GM18907 (cell line): ENCODE measurements at regions not wholly inside any gene's neighbourhood (a gene's known extent, or its start where the extent isn't known, plus 50 kb on each side); places are given as distances from the start of the nearest gene placed in this dataset.

ENCODE experiments used
- ATAC-seq: cut with Tn5 transposase; IDR thresholded peaks from one replicate; pipeline ENCODE4 v1.9.1; 2021; ENCODE audit warnings: mild to moderate bottlenecking, moderate library complexity; ENCODE audit not compliant: unreplicated experiment

DNA sequence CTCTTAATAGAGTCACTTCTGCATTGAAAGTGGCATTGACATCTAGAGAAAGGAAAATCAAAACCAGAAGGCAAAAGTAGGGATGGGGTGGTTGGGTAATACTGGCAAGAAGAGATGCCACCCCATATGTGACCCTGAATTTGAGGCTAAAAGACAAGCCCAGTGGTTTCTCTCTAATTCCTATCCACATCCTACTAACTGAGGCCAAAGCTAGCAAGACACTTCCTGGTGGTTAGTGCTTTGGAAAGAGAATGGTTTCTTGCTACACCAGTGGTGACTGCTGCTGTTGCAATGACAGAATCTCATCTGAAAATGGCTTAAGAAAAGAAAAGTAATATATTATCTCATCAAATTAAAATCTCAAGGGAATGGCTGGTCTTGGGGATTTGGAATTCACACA, 640.6 kb downstream of the EPHA4 start:
- no peak for ATAC-seq

DNA sequence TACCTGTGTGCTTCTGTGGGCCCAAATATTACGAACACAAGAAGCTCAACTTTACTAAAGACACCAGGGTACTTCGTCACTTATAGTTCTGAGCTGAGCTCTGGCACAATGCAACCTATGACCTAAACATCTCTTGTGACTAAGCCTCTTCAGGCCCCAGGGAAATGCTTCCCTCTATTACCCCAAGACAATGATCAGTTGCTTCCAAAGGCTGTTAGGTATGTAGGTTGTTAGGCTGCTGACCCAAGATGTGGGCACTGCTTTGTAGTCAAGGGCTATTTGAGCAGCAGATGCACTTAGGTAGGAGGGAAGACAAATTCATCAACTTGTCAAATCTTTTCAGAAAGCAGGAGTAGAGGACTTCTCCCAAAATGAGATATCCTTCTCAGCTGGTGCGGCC, 640.1 kb downstream of the EPHA4 start:
- no peak for ATAC-seq

GRCh38 chr2:220935789-220936321, 636.2 kb downstream of the EPHA4 start:
- ATAC-seq, result no peak

DNA sequence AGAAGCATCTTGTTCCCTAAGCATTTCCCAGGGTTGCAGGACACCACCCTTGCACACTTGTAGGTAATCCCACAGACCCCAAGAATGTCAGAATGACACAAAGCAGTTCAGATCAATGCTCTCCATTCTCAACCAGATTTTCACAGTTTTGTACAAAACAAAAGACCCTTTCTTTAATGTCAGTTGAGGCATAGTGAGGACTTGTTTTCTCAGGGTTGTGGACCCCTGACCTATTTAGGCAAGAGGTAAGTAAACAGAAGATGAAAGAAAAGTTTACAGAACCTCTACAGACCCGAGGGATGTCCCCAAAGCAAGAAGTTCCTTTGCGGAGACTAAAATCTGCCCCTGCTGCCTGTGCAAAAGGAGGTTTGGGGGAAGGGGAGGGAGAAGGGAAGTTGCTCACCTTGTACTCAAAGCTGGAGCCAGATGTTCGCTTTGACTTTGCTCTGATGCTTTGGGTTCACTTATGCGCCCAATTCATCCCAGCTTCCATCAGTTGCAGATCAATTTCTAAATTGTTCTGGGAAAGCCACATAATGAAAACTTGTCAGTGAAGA, 635.4 kb downstream of the EPHA4 start:
- no peak for ATAC-seq

GRCh38 chr2:220937245-220937644, 634.9 kb downstream of the EPHA4 start:
- no peak for ATAC-seq

DNA sequence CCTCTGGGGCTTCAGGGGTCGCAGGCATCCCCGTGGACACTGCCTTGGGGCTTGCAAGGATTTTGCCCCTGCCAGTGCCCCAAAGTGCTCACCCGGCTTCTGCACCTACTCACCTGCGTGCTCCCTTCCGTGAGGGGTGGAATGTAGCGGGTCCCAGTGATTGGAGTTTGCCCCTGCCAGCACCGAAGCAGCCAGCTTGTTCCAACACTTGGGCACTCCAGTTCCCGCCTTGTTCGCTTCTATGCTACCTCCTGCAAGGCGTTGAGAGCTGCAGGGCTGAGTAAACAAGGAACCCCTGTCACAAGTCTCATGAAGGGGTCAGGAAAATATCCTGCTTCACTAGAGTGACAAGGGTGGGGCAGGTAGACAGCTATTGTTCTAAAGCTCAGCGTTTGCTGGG, 631.5 kb downstream of the EPHA4 start:
- no peak for ATAC-seq

- ATAC-seq, result no peak
Observed at GRCh38 chr2:220941683-220942082, 630.4 kb downstream of the EPHA4 start.

GRCh38 chr2:220946552-220946951, 625.6 kb downstream of the EPHA4 start:
- no peak for ATAC-seq

DNA sequence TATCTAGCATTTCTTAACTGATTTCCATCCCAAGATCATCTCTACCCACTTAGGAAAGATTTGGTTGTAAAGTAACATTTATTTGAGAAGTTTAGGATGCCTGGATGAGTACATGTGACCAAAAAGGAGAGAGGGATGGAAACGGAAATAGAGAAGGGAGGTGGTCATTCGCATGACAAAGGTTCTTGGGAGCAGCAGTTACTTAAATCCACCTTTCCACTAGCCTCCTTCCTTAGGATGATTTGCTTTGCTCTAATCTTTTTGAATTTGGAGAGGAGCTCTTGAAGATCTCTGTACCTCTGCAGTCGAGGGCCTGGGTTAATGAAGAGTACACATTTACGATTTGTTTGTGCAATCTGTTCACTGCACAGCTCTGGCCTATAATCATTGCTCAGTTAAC, 623.5 kb downstream of the EPHA4 start:
- no peak for ATAC-seq

- no peak for ATAC-seq
Observed at GRCh38 chr2:220949466-220949865, 622.6 kb downstream of the EPHA4 start.

- ATAC-seq, result no peak
Observed at GRCh38 chr2:220955776-220956175, 616.3 kb downstream of the EPHA4 start.

GRCh38 chr2:220956429-220956828, 615.7 kb downstream of the EPHA4 start:
- ATAC-seq, result no peak

GRCh38 chr2:220959391-220959802, 612.7 kb downstream of the EPHA4 start:
- no peak for ATAC-seq

- ATAC-seq, result no peak
Observed at GRCh38 chr2:220961143-220961860, 610.8 kb downstream of the EPHA4 start.

DNA sequence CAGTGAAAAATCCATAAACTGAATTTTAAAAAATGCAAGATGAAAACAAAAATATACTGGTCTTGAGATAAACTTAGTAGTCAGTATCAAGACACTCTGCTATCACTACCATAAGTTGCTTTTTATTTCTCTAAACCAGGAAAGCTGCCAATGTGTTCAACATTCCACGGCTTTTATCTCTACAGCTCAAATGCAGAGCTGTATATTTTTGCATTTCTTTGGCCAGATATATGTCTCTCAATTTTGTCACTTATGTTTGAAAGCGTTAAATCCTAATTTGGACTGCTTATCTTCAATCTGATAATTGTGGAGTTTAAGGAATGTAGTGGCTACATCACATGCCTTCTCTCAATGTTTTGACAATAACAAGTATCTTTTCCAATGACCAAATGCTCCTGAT, 609.5 kb downstream of the EPHA4 start:
- no peak for ATAC-seq

- no peak for ATAC-seq
Observed at GRCh38 chr2:220963076-220963475, 609.0 kb downstream of the EPHA4 start.

DNA sequence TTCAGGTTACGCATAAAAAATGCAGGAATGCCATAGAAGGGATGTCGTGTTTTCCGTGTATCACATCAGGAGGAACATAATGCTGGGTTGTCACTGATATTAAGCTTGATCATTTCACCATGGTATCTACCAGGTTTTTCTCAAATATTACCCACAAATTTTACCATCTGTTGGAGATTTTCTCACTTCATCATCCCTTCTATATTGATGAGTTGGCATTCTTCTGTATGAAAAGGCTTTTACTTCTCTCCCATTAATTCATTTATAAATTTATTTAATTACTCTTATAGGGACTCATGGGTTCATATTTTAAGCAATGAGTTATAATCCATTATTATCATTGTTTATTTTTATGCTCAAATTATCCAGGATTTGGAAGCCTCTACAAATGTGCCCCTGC, 608.2 kb downstream of the EPHA4 start:
- ATAC-seq, result no peak

GRCh38 chr2:220966636-220967035, 605.5 kb downstream of the EPHA4 start:
- ATAC-seq, result no peak

- no peak for ATAC-seq
Observed at GRCh38 chr2:220969348-220969747, 602.8 kb downstream of the EPHA4 start.

DNA sequence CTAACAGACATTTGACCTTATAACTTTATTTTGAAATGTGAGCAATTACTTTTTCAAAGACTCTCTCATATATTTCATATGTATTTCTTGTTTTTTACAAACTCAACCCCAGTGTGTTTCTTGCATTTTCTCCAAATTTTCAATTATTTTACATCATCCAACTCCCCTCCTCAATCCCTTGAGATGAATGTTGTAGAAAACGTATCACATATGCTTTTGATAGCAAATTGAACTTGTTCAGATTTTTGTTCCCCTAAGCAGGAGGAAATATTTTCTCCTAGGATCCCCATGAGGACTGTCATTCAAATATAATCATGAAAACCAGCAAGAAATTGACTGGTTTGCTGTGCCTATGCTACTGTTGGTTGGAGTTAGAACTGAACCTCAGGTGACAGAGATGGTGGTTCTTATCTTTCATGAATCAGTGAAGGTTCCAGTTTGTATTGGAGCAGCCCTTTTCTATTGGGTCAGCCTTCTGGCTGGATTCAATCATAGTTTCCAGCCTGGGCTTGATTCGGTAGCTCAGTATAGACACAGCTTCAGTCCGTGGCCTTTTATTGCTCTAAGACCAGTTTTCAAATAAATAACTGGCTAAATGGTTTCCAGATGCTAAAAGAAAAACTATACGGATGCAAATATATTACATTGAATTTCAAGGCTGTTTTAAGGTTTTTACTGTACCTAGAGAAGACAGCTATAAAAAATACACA, 591.0 kb downstream of the EPHA4 start:
- ATAC-seq, result no peak

DNA sequence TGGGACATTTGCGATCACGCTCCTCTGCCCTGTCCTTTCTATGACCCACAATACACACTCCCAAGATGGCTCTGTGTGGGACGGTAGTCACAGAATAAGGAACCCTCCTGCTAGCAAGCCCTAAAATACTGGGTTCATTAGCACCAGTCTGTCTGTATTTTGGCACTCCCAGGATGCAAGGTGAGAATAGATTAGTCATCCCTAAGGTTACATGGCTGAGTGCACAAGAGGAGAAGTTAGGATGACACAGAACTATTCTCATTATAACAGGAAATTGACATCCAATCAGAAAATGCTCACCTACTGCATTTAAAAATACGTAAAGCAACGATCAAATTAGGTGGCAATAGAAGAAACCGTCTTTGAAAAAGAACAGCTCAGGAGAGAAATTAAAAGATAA, 590.2 kb downstream of the EPHA4 start:
- ATAC-seq, result no peak

GRCh38 chr2:220985561-220985960, 586.5 kb downstream of the EPHA4 start:
- ATAC-seq, result no peak
